ENCODE measurements at regions not wholly inside any gene's neighbourhood (a gene's known extent, or its start where the extent isn't known, plus 50 kb on each side); places are given as distances from the start of the nearest gene placed in this dataset.

DNA sequence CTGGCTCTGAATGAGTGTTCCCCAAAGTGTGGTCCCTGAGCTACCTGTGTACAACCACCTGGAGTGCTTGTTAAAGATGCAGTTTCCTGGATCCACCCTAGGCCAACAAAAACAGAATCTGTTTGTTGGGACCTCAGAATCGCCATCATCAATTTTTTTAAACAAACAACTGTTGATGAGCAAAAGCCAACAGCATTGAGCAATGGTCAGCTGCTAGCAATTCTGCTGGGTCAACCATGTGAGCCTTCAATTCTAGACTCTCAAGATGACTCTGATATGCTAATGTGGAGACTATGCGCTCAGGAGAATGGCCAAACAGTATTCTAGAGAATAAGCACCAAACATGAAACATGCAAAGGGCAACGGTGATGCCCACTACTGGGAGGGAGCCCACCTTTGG lies 64.4 kb upstream of the IYD start:
- TF ChIP-seq, protein P1, sequence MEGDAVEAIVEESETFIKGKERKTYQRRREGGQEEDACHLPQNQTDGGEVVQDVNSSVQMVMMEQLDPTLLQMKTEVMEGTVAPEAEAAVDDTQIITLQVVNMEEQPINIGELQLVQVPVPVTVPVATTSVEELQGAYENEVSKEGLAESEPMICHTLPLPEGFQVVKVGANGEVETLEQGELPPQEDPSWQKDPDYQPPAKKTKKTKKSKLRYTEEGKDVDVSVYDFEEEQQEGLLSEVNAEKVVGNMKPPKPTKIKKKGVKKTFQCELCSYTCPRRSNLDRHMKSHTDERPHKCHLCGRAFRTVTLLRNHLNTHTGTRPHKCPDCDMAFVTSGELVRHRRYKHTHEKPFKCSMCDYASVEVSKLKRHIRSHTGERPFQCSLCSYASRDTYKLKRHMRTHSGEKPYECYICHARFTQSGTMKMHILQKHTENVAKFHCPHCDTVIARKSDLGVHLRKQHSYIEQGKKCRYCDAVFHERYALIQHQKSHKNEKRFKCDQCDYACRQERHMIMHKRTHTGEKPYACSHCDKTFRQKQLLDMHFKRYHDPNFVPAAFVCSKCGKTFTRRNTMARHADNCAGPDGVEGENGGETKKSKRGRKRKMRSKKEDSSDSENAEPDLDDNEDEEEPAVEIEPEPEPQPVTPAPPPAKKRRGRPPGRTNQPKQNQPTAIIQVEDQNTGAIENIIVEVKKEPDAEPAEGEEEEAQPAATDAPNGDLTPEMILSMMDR (CRISPR knock-in tag; IDR thresholded peaks at IDR 0.05), result no peak
- TF ChIP-seq, protein P2, sequence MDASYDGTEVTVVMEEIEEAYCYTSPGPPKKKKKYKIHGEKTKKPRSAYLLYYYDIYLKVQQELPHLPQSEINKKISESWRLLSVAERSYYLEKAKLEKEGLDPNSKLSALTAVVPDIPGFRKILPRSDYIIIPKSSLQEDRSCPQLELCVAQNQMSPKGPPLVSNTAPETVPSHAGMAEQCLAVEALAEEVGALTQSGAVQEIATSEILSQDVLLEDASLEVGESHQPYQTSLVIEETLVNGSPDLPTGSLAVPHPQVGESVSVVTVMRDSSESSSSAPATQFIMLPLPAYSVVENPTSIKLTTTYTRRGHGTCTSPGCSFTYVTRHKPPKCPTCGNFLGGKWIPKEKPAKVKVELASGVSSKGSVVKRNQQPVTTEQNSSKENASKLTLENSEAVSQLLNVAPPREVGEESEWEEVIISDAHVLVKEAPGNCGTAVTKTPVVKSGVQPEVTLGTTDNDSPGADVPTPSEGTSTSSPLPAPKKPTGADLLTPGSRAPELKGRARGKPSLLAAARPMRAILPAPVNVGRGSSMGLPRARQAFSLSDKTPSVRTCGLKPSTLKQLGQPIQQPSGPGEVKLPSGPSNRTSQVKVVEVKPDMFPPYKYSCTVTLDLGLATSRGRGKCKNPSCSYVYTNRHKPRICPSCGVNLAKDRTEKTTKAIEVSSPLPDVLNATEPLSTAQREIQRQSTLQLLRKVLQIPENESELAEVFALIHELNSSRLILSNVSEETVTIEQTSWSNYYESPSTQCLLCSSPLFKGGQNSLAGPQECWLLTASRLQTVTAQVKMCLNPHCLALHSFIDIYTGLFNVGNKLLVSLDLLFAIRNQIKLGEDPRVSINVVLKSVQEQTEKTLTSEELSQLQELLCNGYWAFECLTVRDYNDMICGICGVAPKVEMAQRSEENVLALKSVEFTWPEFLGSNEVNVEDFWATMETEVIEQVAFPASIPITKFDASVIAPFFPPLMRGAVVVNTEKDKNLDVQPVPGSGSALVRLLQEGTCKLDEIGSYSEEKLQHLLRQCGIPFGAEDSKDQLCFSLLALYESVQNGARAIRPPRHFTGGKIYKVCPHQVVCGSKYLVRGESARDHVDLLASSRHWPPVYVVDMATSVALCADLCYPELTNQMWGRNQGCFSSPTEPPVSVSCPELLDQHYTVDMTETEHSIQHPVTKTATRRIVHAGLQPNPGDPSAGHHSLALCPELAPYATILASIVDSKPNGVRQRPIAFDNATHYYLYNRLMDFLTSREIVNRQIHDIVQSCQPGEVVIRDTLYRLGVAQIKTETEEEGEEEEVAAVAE (CRISPR knock-in tag; IDR thresholded peaks at IDR 0.05; ENCODE audit: borderline replicate concordance), result no peak
- no peak for TF ChIP-seq POLR2A (IDR thresholded peaks at IDR 0.05; ENCODE audit: insufficient read depth in 1 of 2, low read depth in 2 of 2, low read length in 2 of 2)
- no peak for TF ChIP-seq KDM1A (CRISPR knock-in tag; IDR thresholded peaks at IDR 0.05)
- no peak for TF ChIP-seq GTF2F1 (IDR thresholded peaks at IDR 0.05; ENCODE audit: low read length)
